Testis (tissue), 2 donors: ENCODE measurements at regions not wholly inside any gene's neighbourhood (a gene's known extent, or its start where the extent isn't known, plus 50 kb on each side); places are given as distances from the start of the nearest gene placed in this dataset.

Experiments
- DNase-seq: peaks from one replicate; pipeline ENCODE4 v3.0.0-alpha.2; 2019
- H3K27ac ChIP-seq, 2 donors: fragments of 200-600 bp; sonication (generic); one replicate each; pipeline ENCODE4 v1.5.1; 2019
- H3K27me3 ChIP-seq: fragments of 200-600 bp; sonication (generic); one replicate; pipeline ENCODE4 v1.5.1; 2019
- H3K36me3 ChIP-seq: fragments of 200-600 bp; sonication (generic); one replicate; pipeline ENCODE4 v1.5.1; 2017; ENCODE audit warnings: low read depth; ENCODE audit errors: missing control alignments
- H3K4me1 ChIP-seq: fragments of 200-600 bp; sonication (generic); one replicate; pipeline ENCODE4 v1.5.1; 2019
- H3K4me3 ChIP-seq, 2 donors: fragments of 200-600 bp; sonication (generic); one replicate each; pipeline ENCODE4 v1.5.1; 2017 to 2019
- H3K9me3 ChIP-seq: fragments of 200-600 bp; sonication (generic); one replicate; pipeline ENCODE4 v1.5.1; 2017
- POLR2A ChIP-seq: fragments of 450-650 bp; IDR thresholded peaks from one replicate; pipeline ENCODE4 v1.6.1; 2017; ENCODE audit warnings: antibody characterized with exemption, mild to moderate bottlenecking, moderate library complexity
- WGBS, 2 donors: methylation state at CpG; one replicate each; pipeline ENCODE4 v1.1.5; 2018; 5-methylcytosine and 5-hydroxymethylcytosine counted together
- intact Hi-C: fragments of 100-400 bp; cut with DNase I; formaldehyde crosslinking; loops from one replicate; pipeline ENCODE4 v1.15.1; 2023; ENCODE audit warnings: low total_unique reads
- TF ChIP-seq, protein P1 (sequence below), 3 experiments: fragments of 450-650 bp in 2 of 3; fragments of 200-600 bp in 1 of 3; sonication (generic) in 1 of 3; IDR thresholded peaks; one replicate each; pipeline ENCODE4 v1.5.1; 2016 to 2019; ENCODE audit warnings: antibody characterized with exemption in 3 of 3, mild to moderate bottlenecking in 2 of 3, moderate library complexity in 1 of 3

DNA sequence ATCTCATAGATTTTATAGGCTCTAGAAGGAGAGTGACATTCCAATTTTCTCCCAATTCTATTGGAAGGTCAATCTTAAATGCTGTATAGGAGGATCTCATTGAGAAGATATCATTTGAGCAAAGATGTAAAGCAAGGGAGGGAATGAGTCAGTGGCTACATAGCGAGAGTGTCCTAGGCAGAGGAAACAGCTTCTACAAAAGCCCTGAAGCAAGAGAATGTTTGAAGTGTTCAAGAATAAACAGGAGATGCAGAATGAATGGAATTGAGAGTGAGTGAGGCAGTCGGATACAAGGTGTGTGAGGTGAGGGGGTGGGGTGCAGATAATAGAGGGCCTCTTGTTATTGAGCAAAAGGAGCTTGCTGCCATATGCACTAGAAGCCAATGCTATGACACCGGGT is 545.9 kb downstream of the IGSF11 start:
- Histone ChIP-seq H3K4me1 (no peaks in the 10 kb centered on the region), H3K9me3 (no peaks in the 10 kb centered on the region), H3K27me3 (no peaks in the 10 kb centered on the region), H3K36me3 (no peaks in the 10 kb centered on the region), H3K4me3 (no peak overlapping the region), H3K27ac (no peak overlapping the region)
- intact Hi-C loops: no loop called here
- WGBS, 2 donors: 39 to 65% methylated on average over 2 to 3 of the region's 3 CpGs
- TF ChIP-seq, protein P1, sequence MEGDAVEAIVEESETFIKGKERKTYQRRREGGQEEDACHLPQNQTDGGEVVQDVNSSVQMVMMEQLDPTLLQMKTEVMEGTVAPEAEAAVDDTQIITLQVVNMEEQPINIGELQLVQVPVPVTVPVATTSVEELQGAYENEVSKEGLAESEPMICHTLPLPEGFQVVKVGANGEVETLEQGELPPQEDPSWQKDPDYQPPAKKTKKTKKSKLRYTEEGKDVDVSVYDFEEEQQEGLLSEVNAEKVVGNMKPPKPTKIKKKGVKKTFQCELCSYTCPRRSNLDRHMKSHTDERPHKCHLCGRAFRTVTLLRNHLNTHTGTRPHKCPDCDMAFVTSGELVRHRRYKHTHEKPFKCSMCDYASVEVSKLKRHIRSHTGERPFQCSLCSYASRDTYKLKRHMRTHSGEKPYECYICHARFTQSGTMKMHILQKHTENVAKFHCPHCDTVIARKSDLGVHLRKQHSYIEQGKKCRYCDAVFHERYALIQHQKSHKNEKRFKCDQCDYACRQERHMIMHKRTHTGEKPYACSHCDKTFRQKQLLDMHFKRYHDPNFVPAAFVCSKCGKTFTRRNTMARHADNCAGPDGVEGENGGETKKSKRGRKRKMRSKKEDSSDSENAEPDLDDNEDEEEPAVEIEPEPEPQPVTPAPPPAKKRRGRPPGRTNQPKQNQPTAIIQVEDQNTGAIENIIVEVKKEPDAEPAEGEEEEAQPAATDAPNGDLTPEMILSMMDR (IDR thresholded peaks at IDR 0.05): no peak
- TF ChIP-seq POLR2A: no peak
- no peak for DNase-seq

DNA sequence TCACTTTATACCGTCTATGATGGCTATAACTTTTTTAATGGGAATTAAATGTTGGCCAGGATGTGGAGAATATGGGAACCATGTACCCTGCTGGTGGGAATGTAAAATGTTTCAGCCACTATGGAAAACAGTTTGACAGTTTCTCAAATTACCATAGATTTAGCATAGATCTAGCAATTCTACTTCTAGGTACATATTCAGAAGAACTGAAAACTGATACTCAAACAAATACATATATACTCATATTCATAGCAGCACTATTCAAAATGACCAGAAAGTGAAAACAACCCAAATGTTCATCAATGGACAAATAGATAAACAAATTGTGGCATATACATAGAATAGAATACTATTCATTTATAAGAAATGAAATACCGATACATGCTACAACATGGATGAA is 539.4 kb downstream of the IGSF11 start:
- no peak overlapping the region for H3K27ac ChIP-seq
- H3K4me1 ChIP-seq: peaks cover under 1% of the 10 kb centered on the region
- H3K9me3 ChIP-seq: no peaks in the 10 kb centered on the region
- WGBS, 2 donors: 75 to 91% methylated on average over 2 of the region's 2 CpGs
- H3K36me3 ChIP-seq: no peaks in the 10 kb centered on the region
- TF ChIP-seq POLR2A: no peak
- TF ChIP-seq, protein P1 (IDR thresholded peaks at IDR 0.05): no peak
- no peak for DNase-seq
- H3K4me3 ChIP-seq: no peak overlapping the region
- no peaks in the 10 kb centered on the region for H3K27me3 ChIP-seq
- intact Hi-C loops: no loop called here

DNA sequence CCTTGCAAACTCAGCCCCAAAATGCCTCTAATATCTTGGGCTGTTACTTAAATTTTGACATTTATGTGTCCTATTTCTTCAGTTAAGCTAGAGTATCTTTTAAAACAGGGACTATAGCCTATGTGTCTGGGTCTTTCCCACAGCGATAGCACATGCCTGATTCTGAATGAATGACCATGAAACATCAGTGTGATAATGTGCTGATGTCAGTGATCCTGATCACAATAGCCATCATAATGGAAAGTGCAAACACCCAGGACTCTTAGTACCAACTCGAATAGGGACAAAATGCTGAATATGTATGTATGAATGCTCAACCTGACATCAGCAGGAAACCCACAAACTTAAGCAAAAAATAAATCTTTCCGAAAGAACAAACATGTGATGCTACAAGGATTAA is 537.4 kb downstream of the IGSF11 start:
- intact Hi-C loops: no loop called here
- DNase-seq: no peak
- H3K4me1 ChIP-seq: peaks cover 16% of the 10 kb centered on the region
- TF ChIP-seq, protein P1 (IDR thresholded peaks at IDR 0.05): no peak
- TF ChIP-seq POLR2A: no peak
- 83 to 91% methylated on average over 3 of the region's 3 CpGs for WGBS, 2 donors
- H3K27me3 ChIP-seq: no peaks in the 10 kb centered on the region
- no peak overlapping the region for H3K27ac ChIP-seq
- H3K9me3 ChIP-seq: no peaks in the 10 kb centered on the region
- H3K36me3 ChIP-seq: no peaks in the 10 kb centered on the region
- H3K4me3 ChIP-seq: no peak overlapping the region

DNA sequence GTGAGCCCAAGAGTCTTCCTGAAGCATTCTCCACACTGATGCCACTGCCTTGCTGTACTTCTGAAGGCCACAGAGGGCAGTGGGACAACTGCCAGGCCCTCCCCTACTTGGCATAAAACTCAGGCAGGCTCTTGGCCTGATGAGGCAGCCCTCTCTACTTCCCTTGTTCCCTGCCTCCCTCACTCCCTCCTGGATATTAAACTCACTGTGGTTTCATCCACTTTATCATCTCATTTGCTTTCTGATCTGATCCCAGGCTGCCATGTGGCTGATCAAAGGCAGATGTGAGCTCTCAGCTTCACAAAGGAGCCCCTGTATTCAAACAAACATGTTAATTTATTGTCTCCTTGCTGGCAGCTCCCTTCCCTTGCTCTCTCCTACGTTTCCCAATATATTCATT is 533.5 kb downstream of the IGSF11 start:
- DNase-seq: peak; percentile 94
- no peaks in the 10 kb centered on the region for H3K9me3 ChIP-seq
- H3K4me1 ChIP-seq: peaks cover 27% of the 10 kb centered on the region
- no peaks in the 10 kb centered on the region for H3K27me3 ChIP-seq
- H3K4me3 ChIP-seq: no peak overlapping the region
- 52 to 54% methylated on average over 1 of the region's 1 CpG for WGBS, 2 donors
- intact Hi-C loops: no loop called here
- no peaks in the 10 kb centered on the region for H3K36me3 ChIP-seq
- peak overlapping the region in 1 of 2 donors; percentile 6 for H3K27ac ChIP-seq
- TF ChIP-seq POLR2A: no peak
- TF ChIP-seq, protein P1 (IDR thresholded peaks at IDR 0.05): no peak

DNA sequence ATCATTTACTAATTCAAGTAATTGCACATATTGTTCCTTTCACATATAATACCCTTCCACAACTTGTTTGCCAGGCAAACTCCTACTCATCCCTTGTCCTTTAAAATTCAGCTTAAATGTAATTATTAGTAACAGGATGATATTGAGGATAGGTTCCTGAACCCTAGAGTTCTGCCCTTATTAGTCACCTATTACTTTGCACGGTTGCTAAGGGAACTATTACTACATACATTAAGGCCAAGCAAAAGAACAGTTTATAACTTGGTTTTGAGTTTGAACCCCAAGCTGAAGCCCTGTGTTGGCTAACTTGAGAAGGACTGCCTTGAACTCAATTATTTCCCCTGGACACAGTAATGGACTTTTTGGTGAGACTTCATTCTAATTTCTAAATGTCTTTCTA is 529.7 kb downstream of the IGSF11 start:
- no peak for DNase-seq
- no peaks in the 10 kb centered on the region for H3K9me3 ChIP-seq
- peaks cover 27% of the 10 kb centered on the region for H3K4me1 ChIP-seq
- peak overlapping the region in 1 of 2 donors; percentile 24 for H3K27ac ChIP-seq
- no peaks in the 10 kb centered on the region for H3K36me3 ChIP-seq
- intact Hi-C loops: no loop called here
- TF ChIP-seq POLR2A: no peak
- TF ChIP-seq, protein P1 (IDR thresholded peaks at IDR 0.05): no peak
- H3K27me3 ChIP-seq: no peaks in the 10 kb centered on the region
- H3K4me3 ChIP-seq: no peak overlapping the region
- WGBS, 2 donors: 93 to 95% methylated on average over 1 of the region's 1 CpG
